K562 (cell line): ENCODE measurements at regions not wholly inside any gene's neighbourhood (a gene's known extent, or its start where the extent isn't known, plus 50 kb on each side); places are given as distances from the start of the nearest gene placed in this dataset.

Experiments used
- CREM ChIP-seq: IDR thresholded peaks from 2 replicates; pipeline ENCODE4 v1.6.1; 2014; ENCODE audit warnings: antibody characterized with exemption, low read depth
- CTBP1 ChIP-seq: fragments of 450-650 bp; IDR thresholded peaks from 2 replicates; pipeline ENCODE4 v1.6.1; 2016; ENCODE audit warnings: borderline replicate concordance
- DIDO1 ChIP-seq: fragments of 450-650 bp; IDR thresholded peaks from 2 replicates; pipeline ENCODE4 v1.6.1; 2016; ENCODE audit warnings: low read depth, missing biosample characterization, missing genetic modification characterization
- DNMT1 ChIP-seq: fragments of 450-650 bp; IDR thresholded peaks from 2 replicates; pipeline ENCODE4 v1.6.1; 2016; ENCODE audit warnings: antibody characterized with exemption, mild to moderate bottlenecking
- JUND ChIP-seq, 2 experiments: IDR thresholded peaks; 2 replicates in 1 of 2; 3 replicates in 1 of 2; pipeline ENCODE4 v1.6.1; 2011; ENCODE audit warnings: borderline replicate concordance in 2 of 2, low read depth in 2 of 2, low read length in 2 of 2, improper control_type of control experiment in 1 of 2, missing biosample characterization in 1 of 2, missing genetic modification characterization in 1 of 2, missing genetic modification reagents in 1 of 2
- MAFF ChIP-seq: IDR thresholded peaks from 2 replicates; pipeline ENCODE4 v1.6.1; 2012; ENCODE audit warnings: low read length, improper control_type of control experiment
- MED1 ChIP-seq: sonication (generic); formaldehyde crosslinking; IDR thresholded peaks from 2 replicates; pipeline ENCODE4 v1.8.1; 2023; ENCODE audit warnings: missing genetic modification reagents, borderline replicate concordance
- RAD21 ChIP-seq, 2 experiments: fragments of 250-450 bp in 1 of 2; fragments of 450-650 bp in 1 of 2; sonication (Bioruptor Pico) in 1 of 2; formaldehyde crosslinking in 1 of 2; IDR thresholded peaks in 1 of 2; conservative IDR thresholded peaks in 1 of 2; 2 replicates each; pipeline versions ENCODE4 v1.4.0 to v1.8.0; 2020 to 2022; ENCODE audit warnings: mild to moderate bottlenecking in 2 of 2, moderate library complexity in 1 of 2
- ZBTB7A ChIP-seq: IDR thresholded peaks from 2 replicates; pipeline ENCODE4 v1.6.1; 2011; ENCODE audit warnings: low read depth, mild to moderate bottlenecking, low read length, moderate library complexity, borderline replicate concordance; ENCODE audit not compliant: control insufficient read depth
- ZBTB8A ChIP-seq: fragments of 450-650 bp; IDR thresholded peaks from 2 replicates; pipeline ENCODE4 v1.6.1; 2018; ENCODE audit warnings: mild to moderate bottlenecking, moderate library complexity; ENCODE audit not compliant: partially characterized antibody
- TF ChIP-seq, protein P1 (sequence below): fragments of 450-650 bp; IDR thresholded peaks from 2 replicates; pipeline ENCODE4 v1.7.1; 2018; ENCODE audit warnings: mild to moderate bottlenecking, low read depth; ENCODE audit not compliant: partially characterized antibody
- TF ChIP-seq, protein P2 (sequence below): sonication (generic); formaldehyde crosslinking; IDR thresholded peaks from 2 replicates; pipeline ENCODE4 v1.8.1; 2023; ENCODE audit warnings: missing genetic modification reagents, mild to moderate bottlenecking, borderline replicate concordance
- TF ChIP-seq, protein P3 (sequence below): fragments of 200-800 bp; sonication (Bioruptor generic); IDR thresholded peaks from 2 replicates; pipeline ENCODE4 v1.6.1; 2017; ENCODE audit warnings: missing genetic modification characterization, missing compliant biosample characterization
- TF ChIP-seq, protein P4 (sequence below): fragments of 450-650 bp; formaldehyde crosslinking; IDR thresholded peaks from 2 replicates; pipeline ENCODE4 v1.4.0; 2020; ENCODE audit warnings: mild to moderate bottlenecking, mixed read lengths

DNA sequence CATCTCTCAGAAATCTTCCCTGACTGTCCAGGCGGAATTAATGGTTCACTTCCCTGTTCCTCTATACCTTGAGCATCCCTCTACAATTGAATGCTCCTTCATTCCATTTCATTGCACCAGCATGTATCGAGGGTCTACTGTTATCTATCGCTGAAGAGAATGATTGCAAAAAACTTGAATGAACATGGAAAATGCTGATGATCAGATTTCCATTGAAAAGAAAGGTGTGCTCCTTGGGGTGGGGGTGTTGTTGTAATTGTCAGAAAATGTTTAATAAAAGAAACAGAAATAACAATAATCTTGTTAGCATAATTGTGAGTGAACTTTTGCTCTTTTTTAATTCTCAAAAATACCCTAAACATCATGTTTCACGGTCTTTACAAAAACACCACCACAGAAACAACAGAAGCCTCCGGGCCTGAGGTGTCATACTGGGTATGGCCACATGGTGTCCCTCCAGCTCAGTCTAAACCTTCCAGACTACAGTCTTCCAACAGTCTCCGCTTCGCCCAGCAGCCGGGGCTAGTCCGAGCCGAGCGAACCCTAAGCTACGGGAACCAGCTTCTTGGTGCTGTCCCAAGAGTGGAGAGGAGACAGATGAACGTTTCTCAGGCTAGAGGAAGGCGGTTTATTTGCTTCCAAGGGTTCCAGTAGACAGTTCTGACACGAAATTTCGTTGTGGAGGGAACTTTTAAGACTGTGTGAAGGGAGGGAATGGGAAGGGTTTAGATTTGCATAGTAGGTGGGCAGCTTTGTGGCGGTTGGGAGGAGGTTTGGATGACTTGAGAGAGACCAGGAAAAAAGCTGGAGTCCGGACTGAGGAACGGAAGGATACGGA, 75.8 kb upstream of the ZBED5 start (continued):
- peak; percentile 25 for TF ChIP-seq CREM
- TF ChIP-seq, protein P1, sequence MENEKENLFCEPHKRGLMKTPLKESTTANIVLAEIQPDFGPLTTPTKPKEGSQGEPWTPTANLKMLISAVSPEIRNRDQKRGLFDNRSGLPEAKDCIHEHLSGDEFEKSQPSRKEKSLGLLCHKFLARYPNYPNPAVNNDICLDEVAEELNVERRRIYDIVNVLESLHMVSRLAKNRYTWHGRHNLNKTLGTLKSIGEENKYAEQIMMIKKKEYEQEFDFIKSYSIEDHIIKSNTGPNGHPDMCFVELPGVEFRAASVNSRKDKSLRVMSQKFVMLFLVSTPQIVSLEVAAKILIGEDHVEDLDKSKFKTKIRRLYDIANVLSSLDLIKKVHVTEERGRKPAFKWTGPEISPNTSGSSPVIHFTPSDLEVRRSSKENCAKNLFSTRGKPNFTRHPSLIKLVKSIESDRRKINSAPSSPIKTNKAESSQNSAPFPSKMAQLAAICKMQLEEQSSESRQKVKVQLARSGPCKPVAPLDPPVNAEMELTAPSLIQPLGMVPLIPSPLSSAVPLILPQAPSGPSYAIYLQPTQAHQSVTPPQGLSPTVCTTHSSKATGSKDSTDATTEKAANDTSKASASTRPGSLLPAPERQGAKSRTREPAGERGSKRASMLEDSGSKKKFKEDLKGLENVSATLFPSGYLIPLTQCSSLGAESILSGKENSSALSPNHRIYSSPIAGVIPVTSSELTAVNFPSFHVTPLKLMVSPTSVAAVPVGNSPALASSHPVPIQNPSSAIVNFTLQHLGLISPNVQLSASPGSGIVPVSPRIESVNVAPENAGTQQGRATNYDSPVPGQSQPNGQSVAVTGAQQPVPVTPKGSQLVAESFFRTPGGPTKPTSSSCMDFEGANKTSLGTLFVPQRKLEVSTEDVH, result peak; percentile 42
- TF ChIP-seq MED1 (CRISPR knock-in tag), result no peak
- TF ChIP-seq ZBTB7A, result no peak
- peak; percentile 60; the same call in 1 of the 2 replicates for TF ChIP-seq CTBP1
- no peak for TF ChIP-seq DNMT1
- peak; percentile 38; the same call in 1 of the 2 replicates for TF ChIP-seq JUND (IDR thresholded peaks at IDR 0.05; ENCODE audit: borderline replicate concordance, low read depth, low read length)
- TF ChIP-seq JUND (tag; IDR thresholded peaks at IDR 0.05; ENCODE audit: borderline replicate concordance, low read depth, low read length), result 0 out of 3 replicates have a peak, but pooled peaks have one; percentile 28
- TF ChIP-seq DIDO1 (tag), result no peak
- TF ChIP-seq, protein P2, sequence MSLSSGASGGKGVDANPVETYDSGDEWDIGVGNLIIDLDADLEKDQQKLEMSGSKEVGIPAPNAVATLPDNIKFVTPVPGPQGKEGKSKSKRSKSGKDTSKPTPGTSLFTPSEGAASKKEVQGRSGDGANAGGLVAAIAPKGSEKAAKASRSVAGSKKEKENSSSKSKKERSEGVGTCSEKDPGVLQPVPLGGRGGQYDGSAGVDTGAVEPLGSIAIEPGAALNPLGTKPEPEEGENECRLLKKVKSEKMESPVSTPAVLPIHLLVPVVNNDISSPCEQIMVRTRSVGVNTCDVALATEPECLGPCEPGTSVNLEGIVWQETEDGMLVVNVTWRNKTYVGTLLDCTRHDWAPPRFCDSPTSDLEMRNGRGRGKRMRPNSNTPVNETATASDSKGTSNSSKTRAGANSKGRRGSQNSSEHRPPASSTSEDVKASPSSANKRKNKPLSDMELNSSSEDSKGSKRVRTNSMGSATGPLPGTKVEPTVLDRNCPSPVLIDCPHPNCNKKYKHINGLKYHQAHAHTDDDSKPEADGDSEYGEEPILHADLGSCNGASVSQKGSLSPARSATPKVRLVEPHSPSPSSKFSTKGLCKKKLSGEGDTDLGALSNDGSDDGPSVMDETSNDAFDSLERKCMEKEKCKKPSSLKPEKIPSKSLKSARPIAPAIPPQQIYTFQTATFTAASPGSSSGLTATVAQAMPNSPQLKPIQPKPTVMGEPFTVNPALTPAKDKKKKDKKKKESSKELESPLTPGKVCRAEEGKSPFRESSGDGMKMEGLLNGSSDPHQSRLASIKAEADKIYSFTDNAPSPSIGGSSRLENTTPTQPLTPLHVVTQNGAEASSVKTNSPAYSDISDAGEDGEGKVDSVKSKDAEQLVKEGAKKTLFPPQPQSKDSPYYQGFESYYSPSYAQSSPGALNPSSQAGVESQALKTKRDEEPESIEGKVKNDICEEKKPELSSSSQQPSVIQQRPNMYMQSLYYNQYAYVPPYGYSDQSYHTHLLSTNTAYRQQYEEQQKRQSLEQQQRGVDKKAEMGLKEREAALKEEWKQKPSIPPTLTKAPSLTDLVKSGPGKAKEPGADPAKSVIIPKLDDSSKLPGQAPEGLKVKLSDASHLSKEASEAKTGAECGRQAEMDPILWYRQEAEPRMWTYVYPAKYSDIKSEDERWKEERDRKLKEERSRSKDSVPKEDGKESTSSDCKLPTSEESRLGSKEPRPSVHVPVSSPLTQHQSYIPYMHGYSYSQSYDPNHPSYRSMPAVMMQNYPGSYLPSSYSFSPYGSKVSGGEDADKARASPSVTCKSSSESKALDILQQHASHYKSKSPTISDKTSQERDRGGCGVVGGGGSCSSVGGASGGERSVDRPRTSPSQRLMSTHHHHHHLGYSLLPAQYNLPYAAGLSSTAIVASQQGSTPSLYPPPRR (CRISPR knock-in tag), result no peak
- TF ChIP-seq RAD21 (CRISPR knock-in tag; conservative IDR thresholded peaks at IDR 0.05 in 1 of 2, IDR thresholded peaks at IDR 0.05 in 1 of 2), result peak; percentile 95 to 96
- no peak for TF ChIP-seq ZBTB8A
- TF ChIP-seq, protein P3, sequence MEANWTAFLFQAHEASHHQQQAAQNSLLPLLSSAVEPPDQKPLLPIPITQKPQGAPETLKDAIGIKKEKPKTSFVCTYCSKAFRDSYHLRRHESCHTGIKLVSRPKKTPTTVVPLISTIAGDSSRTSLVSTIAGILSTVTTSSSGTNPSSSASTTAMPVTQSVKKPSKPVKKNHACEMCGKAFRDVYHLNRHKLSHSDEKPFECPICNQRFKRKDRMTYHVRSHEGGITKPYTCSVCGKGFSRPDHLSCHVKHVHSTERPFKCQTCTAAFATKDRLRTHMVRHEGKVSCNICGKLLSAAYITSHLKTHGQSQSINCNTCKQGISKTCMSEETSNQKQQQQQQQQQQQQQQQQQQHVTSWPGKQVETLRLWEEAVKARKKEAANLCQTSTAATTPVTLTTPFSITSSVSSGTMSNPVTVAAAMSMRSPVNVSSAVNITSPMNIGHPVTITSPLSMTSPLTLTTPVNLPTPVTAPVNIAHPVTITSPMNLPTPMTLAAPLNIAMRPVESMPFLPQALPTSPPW (CRISPR knock-in tag), result peak; percentile 31; the same call in 1 of the 2 replicates
- 0 out of 2 replicates have a peak, but pooled peaks have one; percentile 9 for TF ChIP-seq MAFF
- TF ChIP-seq, protein P4, sequence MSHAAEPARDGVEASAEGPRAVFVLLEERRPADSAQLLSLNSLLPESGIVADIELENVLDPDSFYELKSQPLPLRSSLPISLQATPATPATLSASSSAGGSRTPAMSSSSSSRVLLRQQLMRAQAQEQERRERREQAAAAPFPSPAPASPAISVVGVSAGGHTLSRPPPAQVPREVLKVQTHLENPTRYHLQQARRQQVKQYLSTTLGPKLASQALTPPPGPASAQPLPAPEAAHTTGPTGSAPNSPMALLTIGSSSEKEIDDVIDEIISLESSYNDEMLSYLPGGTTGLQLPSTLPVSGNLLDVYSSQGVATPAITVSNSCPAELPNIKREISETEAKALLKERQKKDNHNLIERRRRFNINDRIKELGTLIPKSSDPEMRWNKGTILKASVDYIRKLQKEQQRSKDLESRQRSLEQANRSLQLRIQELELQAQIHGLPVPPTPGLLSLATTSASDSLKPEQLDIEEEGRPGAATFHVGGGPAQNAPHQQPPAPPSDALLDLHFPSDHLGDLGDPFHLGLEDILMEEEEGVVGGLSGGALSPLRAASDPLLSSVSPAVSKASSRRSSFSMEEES (CRISPR knock-in tag), result no peak
